ENCODE measurements at regions not wholly inside any gene's neighbourhood (a gene's known extent, or its start where the extent isn't known, plus 50 kb on each side); places are given as distances from the start of the nearest gene placed in this dataset.
"Not testable (repeated sequence)": the region's sequence is repeated elsewhere in the genome, so short reads cannot be mapped to it uniquely, and the experiment has no call there.

- Histone ChIP-seq H3F3A (replicated peaks; ENCODE audit: insufficient read depth) (no peaks in the 10 kb centered on the region), H3K9me2 (no peaks in the 10 kb centered on the region), H3K36me3 (replicated peaks in 1 of 2; ENCODE audit: control insufficient read depth in 1 of 2, insufficient read depth in 2 of 2, low read length in 1 of 2) (no peaks in the 10 kb centered on the region), H3K4me3 (ENCODE audit: low read depth in 2 of 2, low read length in 1 of 2) (no peak overlapping the region), H3K27ac (ENCODE audit: low read depth in 2 of 2, low read length in 1 of 2) (no peak overlapping the region), H4K20me1 (ENCODE audit: insufficient read depth) (no peaks in the 10 kb centered on the region), H3K9ac (no peak overlapping the region), H2AFZ (ENCODE audit: low read depth) (no peak overlapping the region), H3K4me2 (no peak overlapping the region), H3K9me3 (no peaks in the 10 kb centered on the region), H3K27me3 (ENCODE audit: insufficient read depth) (peaks cover 14% of the 10 kb centered on the region; the same call in 1 of the 2 replicates), H3K4me1 (ENCODE audit: control insufficient read depth in 1 of 2, insufficient read depth in 2 of 2, low read depth in 1 of 2, low read length in 1 of 2) (no peaks in the 10 kb centered on the region), H3K79me2 (ENCODE audit: insufficient read depth) (no peaks in the 10 kb centered on the region)
- no peak for TF ChIP-seq USF1 (IDR thresholded peaks at IDR 0.05; ENCODE audit: borderline replicate concordance, low read depth)
- no peak for TF ChIP-seq EZH2phosphoT487 (IDR thresholded peaks at IDR 0.05; ENCODE audit: borderline replicate concordance, low read depth)
- TF ChIP-seq IRF3 (IDR thresholded peaks at IDR 0.05; ENCODE audit: low read depth, low read length), result no peak
- no peak for TF ChIP-seq USF2 (IDR thresholded peaks at IDR 0.05; ENCODE audit: borderline replicate concordance, low read depth, low read length)
- TF ChIP-seq ELF1 (IDR thresholded peaks at IDR 0.05), result no peak
- TF ChIP-seq FOXM1 (IDR thresholded peaks at IDR 0.05; ENCODE audit: low read depth), result no peak
- no peak for TF ChIP-seq MXI1 (IDR thresholded peaks at IDR 0.05; ENCODE audit: low read depth, low read length)
- TF ChIP-seq FOSL2 (IDR thresholded peaks at IDR 0.05; ENCODE audit: borderline replicate concordance, low read depth), result no peak
- no peak for TF ChIP-seq RFX5 (IDR thresholded peaks at IDR 0.05; ENCODE audit: low read length)
- TF ChIP-seq YY1 (IDR thresholded peaks at IDR 0.05; ENCODE audit: low read depth), result no peak
- no peak for TF ChIP-seq CTCF (IDR thresholded peaks at IDR 0.05)
- no peak for TF ChIP-seq RAD21 (IDR thresholded peaks at IDR 0.05; ENCODE audit: low read length)
- TF ChIP-seq CHD2 (IDR thresholded peaks at IDR 0.05; ENCODE audit: low read length, partially characterized antibody), result no peak
- no peak for TF ChIP-seq RXRA (IDR thresholded peaks at IDR 0.05; ENCODE audit: borderline replicate concordance, low read depth)
- no peak for TF ChIP-seq JUND (IDR thresholded peaks at IDR 0.05)
- TF ChIP-seq GABPA (IDR thresholded peaks at IDR 0.05; ENCODE audit: low read depth), result no peak
- TF ChIP-seq PBX3 (IDR thresholded peaks at IDR 0.05), result no peak
- no peak for TF ChIP-seq SMC3 (IDR thresholded peaks at IDR 0.05; ENCODE audit: low read depth, low read length)
- TF ChIP-seq POLR2AphosphoS5 (IDR thresholded peaks at IDR 0.05; ENCODE audit: low read depth, low read length), result no peak
- CTCF ChIA-PET, result no interaction called here
- POLR2A ChIA-PET, result no interaction called here
- no peak for DNase-seq
- 0% methylated on average over 3 of the region's 3 CpGs for whole genome bisulfite sequencing (ENCODE audit: low lambda C conversion rate)
Observed at GRCh38 chr1:157352216-157352615, 200.1 kb downstream of the FCRL5 start.

- H3K4me1 ChIP-seq (ENCODE audit: control insufficient read depth in 1 of 2, insufficient read depth in 2 of 2, low read depth in 1 of 2, low read length in 1 of 2); POLR2A ChIA-PET; DNase-seq; H3K9me3 ChIP-seq; H3K9me2 ChIP-seq; H4K20me1 ChIP-seq (ENCODE audit: insufficient read depth); H2AFZ ChIP-seq (ENCODE audit: low read depth); H3K36me3 ChIP-seq (replicated peaks in 1 of 2; ENCODE audit: control insufficient read depth in 1 of 2, insufficient read depth in 2 of 2, low read length in 1 of 2); H3F3A ChIP-seq (replicated peaks; ENCODE audit: insufficient read depth); CTCF ChIA-PET; H3K4me2 ChIP-seq; H3K79me2 ChIP-seq (ENCODE audit: insufficient read depth); H3K27ac ChIP-seq (ENCODE audit: low read depth in 2 of 2, low read length in 1 of 2); H3K9ac ChIP-seq; H3K4me3 ChIP-seq (ENCODE audit: low read depth in 2 of 2, low read length in 1 of 2): not testable (repeated sequence)
- H3K27me3 ChIP-seq (ENCODE audit: insufficient read depth), result peaks cover 10% of the 10 kb centered on the region; the same call in 1 of the 2 replicates
- 0% methylated on average over 2 of the region's 2 CpGs for WGBS (ENCODE audit: low lambda C conversion rate)
Observed at GRCh38 chr1:157351800-157352199, 200.5 kb downstream of the FCRL5 start.

All from SK-N-SH (cell line).